GM23248 (cell line): ENCODE measurements at regions not wholly inside any gene's neighbourhood (a gene's known extent, or its start where the extent isn't known, plus 50 kb on each side); places are given as distances from the start of the nearest gene placed in this dataset.

Source experiments
- DNase-seq: peaks from one replicate; pipeline ENCODE4 v3.0.0-alpha.2; 2015
- H2AFZ ChIP-seq: fragments of 200-600 bp; sonication (generic); 2 replicates; pipeline ENCODE4 v1.6.1; 2016; ENCODE audit warnings: antibody characterized with exemption
- H3F3A ChIP-seq: fragments of 200-600 bp; sonication (generic); 2 replicates; pipeline ENCODE4 v1.6.1; 2016; ENCODE audit warnings: mild to moderate bottlenecking, antibody characterized with exemption, mixed run types; ENCODE audit not compliant: insufficient read depth
- H3K27ac ChIP-seq: fragments of 200-600 bp; sonication (generic); 2 replicates; pipeline ENCODE4 v1.5.1; 2016; ENCODE audit warnings: mild to moderate bottlenecking
- H3K27me3 ChIP-seq: fragments of 200-600 bp; sonication (generic); replicated peaks from 2 replicates; pipeline ENCODE4 v1.6.1; 2016; ENCODE audit warnings: mild to moderate bottlenecking; ENCODE audit not compliant: insufficient read depth
- H3K36me3 ChIP-seq: fragments of 200-600 bp; sonication (generic); 2 replicates; pipeline ENCODE4 v1.6.1; 2016; ENCODE audit warnings: low read depth, mild to moderate bottlenecking
- H3K4me1 ChIP-seq: fragments of 200-600 bp; sonication (generic); 2 replicates; pipeline ENCODE4 v1.6.1; 2016; ENCODE audit warnings: mild to moderate bottlenecking; ENCODE audit not compliant: insufficient read depth
- H3K4me2 ChIP-seq: fragments of 200-600 bp; sonication (generic); one replicate; pipeline ENCODE4 v1.6.1; 2016; ENCODE audit warnings: mild to moderate bottlenecking; ENCODE audit not compliant: unreplicated experiment
- H3K4me3 ChIP-seq: fragments of 200-600 bp; sonication (generic); 2 replicates; pipeline ENCODE4 v1.5.1; 2016; ENCODE audit warnings: mild to moderate bottlenecking
- H3K79me2 ChIP-seq: fragments of 200-600 bp; sonication (generic); 2 replicates; pipeline ENCODE4 v1.6.1; 2016; ENCODE audit warnings: mild to moderate bottlenecking; ENCODE audit not compliant: insufficient read depth
- H3K9ac ChIP-seq: fragments of 200-600 bp; sonication (generic); 2 replicates; pipeline ENCODE4 v1.6.1; 2016; ENCODE audit warnings: mild to moderate bottlenecking
- H3K9me2 ChIP-seq: fragments of 200-600 bp; sonication (generic); 2 replicates; pipeline ENCODE4 v1.6.1; 2016; ENCODE audit warnings: mixed run types, mild to moderate bottlenecking, moderate library complexity; ENCODE audit not compliant: insufficient read depth
- H3K9me3 ChIP-seq: fragments of 200-600 bp; sonication (generic); one replicate; pipeline ENCODE4 v1.6.1; 2017; ENCODE audit warnings: low read depth
- H4K20me1 ChIP-seq: fragments of 200-600 bp; sonication (generic); 2 replicates; pipeline ENCODE4 v1.6.0; 2016; ENCODE audit not compliant: insufficient read depth
- EZH2 ChIP-seq: fragments of 200-600 bp; sonication (generic); IDR thresholded peaks from 2 replicates; pipeline ENCODE4 v1.6.1; 2018; ENCODE audit warnings: antibody characterized with exemption, mild to moderate bottlenecking; ENCODE audit not compliant: insufficient read depth, poor library complexity, severe bottlenecking
- EZH2phosphoT487 ChIP-seq: fragments of 200-600 bp; sonication (generic); IDR thresholded peaks from 2 replicates; pipeline ENCODE4 v1.6.1; 2018; ENCODE audit warnings: antibody characterized with exemption, moderate library complexity, mild to moderate bottlenecking, low read depth; ENCODE audit not compliant: insufficient read depth
- WGBS, 2 experiments: methylation state at CpG; one replicate each; pipeline ENCODE4 v1.1.6; 2015 to 2017; ENCODE audit warnings: low lambda C conversion rate in 2 of 2, low coverage in 1 of 2; ENCODE audit errors: missing lambda C conversion rate in 2 of 2; 5-methylcytosine and 5-hydroxymethylcytosine counted together
- in situ Hi-C: fragments of 300-500 bp; cut with MboI; formaldehyde crosslinking; loops from 2 replicates; pipeline ENCODE4 v1.15.0; 2020

DNA sequence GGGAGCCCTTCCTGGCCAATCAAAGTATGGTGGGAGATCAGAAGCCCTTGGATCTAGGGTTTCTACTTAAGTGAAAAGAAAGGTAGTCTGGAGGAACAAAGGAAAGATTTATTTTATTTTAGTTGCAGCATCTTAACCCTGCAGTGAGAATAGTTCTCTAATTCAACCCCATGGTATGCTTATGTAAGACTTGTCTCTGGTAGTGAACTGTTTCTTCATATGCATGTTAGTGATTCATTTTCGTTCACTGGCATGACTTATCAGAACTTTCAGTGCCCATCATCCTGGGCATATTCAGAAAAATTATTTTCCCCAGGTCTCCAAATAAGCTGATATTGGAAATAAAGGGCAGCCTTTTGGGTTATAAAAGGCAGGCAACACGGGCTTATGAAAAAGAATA is 1058.8 kb downstream of the NLGN4Y start:
- in situ Hi-C loops: no loop called here
- Histone ChIP-seq H4K20me1 (no peaks in the 10 kb centered on the region), H3F3A (no peaks in the 10 kb centered on the region), H2AFZ (no peak overlapping the region), H3K9me2 (no peaks in the 10 kb centered on the region), H3K27ac (no peak overlapping the region), H3K27me3 (no peaks in the 10 kb centered on the region), H3K9ac (no peak overlapping the region), H3K4me1 (no peaks in the 10 kb centered on the region), H3K9me3 (no peaks in the 10 kb centered on the region), H3K79me2 (no peaks in the 10 kb centered on the region), H3K4me3 (no peak overlapping the region), H3K4me2 (no peak overlapping the region), H3K36me3 (no peaks in the 10 kb centered on the region)
- WGBS, 2 experiments: 13 to 28% methylated on average over 2 of the region's 2 CpGs
- TF ChIP-seq EZH2 (no peak), EZH2phosphoT487 (no peak)
- no peak for DNase-seq

DNA sequence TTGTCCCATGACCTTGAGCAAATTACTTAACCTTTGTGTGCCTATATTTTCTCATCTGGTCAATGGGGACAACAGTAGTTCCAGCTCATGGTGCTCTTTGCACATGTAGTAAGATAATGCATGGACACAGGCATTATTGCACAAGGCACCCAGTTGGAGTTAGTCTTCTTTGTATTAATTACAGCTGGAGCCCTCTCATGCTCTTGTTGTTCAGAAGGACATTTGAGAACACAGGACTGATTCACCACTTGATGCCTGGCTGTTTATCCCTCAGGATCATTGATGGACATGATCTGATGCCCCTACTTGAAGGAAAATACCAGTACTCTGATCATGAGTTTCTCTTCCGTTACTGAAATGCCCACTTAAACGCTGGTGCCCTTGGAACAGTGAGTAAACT is 1068.6 kb downstream of the NLGN4Y start:
- Histone ChIP-seq H3K36me3 (no peaks in the 10 kb centered on the region), H3K27me3 (no peaks in the 10 kb centered on the region), H2AFZ (no peak overlapping the region), H3K9me2 (no peaks in the 10 kb centered on the region), H3K4me2 (no peak overlapping the region), H3K9ac (no peak overlapping the region), H3K79me2 (no peaks in the 10 kb centered on the region), H3K27ac (no peak overlapping the region), H3K4me1 (no peaks in the 10 kb centered on the region), H3K9me3 (no peaks in the 10 kb centered on the region), H3K4me3 (no peak overlapping the region), H3F3A (no peaks in the 10 kb centered on the region), H4K20me1 (no peaks in the 10 kb centered on the region)
- in situ Hi-C loops: no loop called here
- WGBS, 2 experiments: 58 to 67% methylated on average over 2 of the region's 2 CpGs
- TF ChIP-seq EZH2: no peak
- TF ChIP-seq EZH2phosphoT487: no peak
- no peak for DNase-seq

DNA sequence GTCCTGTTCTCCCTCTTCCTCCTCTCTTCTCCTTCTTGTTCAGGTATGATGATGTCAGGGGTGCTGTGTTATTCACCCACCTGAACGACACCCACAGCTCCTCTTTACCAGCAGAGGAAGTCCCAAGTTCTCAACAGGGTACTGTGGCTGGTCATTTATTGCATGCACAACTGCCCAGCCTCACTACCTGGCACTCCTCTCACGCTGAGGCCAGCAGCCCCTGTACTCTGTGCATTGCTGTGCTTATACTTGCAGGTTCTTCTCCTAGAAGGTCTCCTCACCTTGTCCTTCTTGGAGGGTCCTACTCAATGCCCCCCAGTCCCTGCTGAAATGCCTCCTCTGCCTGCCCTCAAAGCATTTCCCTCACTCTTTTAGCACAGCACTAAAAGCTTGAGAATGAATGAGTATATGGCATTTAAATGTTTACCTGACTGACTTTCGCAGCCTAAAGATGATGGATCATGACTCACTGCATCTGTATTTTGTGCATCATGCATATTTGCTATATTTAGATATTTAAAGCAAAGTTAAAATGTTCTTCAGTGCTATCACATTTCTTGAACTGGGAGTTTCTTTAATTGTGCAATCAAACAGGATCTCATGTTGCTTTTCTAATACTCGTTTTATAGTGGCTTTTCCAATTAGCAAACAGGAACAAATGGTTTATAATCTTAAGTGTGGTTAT is 1069.3 kb downstream of the NLGN4Y start:
- Histone ChIP-seq H3F3A (no peaks in the 10 kb centered on the region), H3K9ac (no peak overlapping the region), H3K79me2 (no peaks in the 10 kb centered on the region), H3K4me2 (no peak overlapping the region), H2AFZ (no peak overlapping the region), H3K36me3 (no peaks in the 10 kb centered on the region), H3K9me2 (no peaks in the 10 kb centered on the region), H3K27ac (no peak overlapping the region), H3K27me3 (no peaks in the 10 kb centered on the region), H3K4me3 (no peak overlapping the region), H3K9me3 (no peaks in the 10 kb centered on the region), H4K20me1 (no peaks in the 10 kb centered on the region), H3K4me1 (no peaks in the 10 kb centered on the region)
- DNase-seq: peak; percentile 37
- TF ChIP-seq EZH2 (no peak), EZH2phosphoT487 (no peak)
- in situ Hi-C loops: no loop called here
- WGBS, 2 experiments: 14 to 36% methylated on average over 3 to 4 of the region's 4 CpGs

DNA sequence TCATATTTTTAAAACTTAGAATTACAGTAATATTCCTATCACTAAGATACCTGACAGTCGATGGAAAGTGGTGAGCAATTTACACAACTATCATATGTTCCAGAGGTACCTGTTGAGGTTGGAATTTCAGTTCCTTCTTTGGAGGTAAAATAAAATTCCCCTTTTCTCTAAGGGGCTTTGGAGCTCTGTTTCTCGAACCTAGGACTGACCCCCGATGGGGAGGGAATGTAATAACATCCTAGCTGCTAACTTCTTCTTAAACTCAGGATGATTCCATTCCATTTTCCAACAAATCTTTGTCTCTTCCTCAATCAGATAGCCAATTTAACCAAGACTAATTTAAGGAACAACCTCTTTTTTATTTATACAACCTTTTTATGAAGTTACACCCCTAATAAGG is 1069.8 kb downstream of the NLGN4Y start:
- Histone ChIP-seq H3K9ac (no peak overlapping the region), H3K4me1 (no peaks in the 10 kb centered on the region), H3K4me2 (no peak overlapping the region), H4K20me1 (no peaks in the 10 kb centered on the region), H3K36me3 (no peaks in the 10 kb centered on the region), H3K79me2 (no peaks in the 10 kb centered on the region), H3F3A (no peaks in the 10 kb centered on the region), H3K9me2 (no peaks in the 10 kb centered on the region), H2AFZ (peak overlapping the region; percentile 56), H3K27ac (no peak overlapping the region), H3K4me3 (no peak overlapping the region), H3K27me3 (no peaks in the 10 kb centered on the region), H3K9me3 (no peaks in the 10 kb centered on the region)
- in situ Hi-C loops: no loop called here
- TF ChIP-seq EZH2phosphoT487 (no peak), EZH2 (no peak)
- WGBS, 2 experiments: 69 to 85% methylated on average over 3 of the region's 3 CpGs
- DNase-seq: peak; percentile 4
